ENCODE measurements at regions not wholly inside any gene's neighbourhood (a gene's known extent, or its start where the extent isn't known, plus 50 kb on each side); places are given as distances from the start of the nearest gene placed in this dataset.
A peak's percentile ranks its signal among the peaks of the same experiment; 100 is the strongest.

DNA sequence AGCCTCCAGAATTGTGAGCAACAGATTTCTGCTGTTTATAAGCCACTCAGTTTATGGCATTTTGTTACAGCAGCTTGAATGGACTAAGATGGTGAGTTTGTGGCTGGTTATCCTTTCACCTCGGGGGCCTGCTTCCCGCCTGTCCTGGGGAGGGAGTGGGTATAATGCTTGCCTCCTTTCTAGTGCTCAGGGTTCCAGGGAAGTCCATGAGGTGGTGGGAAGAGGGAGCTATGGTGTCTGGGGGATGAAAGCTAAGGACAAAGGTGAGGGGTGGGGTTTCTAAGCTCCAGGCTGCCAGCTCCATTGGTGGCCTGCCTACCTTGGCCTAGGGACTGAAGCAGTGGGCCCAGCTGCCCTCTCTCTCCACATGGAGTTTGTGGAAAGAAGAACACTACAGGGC, 50.2 kb upstream of the SDK2 start:
- no peak for DNase-seq

DNA sequence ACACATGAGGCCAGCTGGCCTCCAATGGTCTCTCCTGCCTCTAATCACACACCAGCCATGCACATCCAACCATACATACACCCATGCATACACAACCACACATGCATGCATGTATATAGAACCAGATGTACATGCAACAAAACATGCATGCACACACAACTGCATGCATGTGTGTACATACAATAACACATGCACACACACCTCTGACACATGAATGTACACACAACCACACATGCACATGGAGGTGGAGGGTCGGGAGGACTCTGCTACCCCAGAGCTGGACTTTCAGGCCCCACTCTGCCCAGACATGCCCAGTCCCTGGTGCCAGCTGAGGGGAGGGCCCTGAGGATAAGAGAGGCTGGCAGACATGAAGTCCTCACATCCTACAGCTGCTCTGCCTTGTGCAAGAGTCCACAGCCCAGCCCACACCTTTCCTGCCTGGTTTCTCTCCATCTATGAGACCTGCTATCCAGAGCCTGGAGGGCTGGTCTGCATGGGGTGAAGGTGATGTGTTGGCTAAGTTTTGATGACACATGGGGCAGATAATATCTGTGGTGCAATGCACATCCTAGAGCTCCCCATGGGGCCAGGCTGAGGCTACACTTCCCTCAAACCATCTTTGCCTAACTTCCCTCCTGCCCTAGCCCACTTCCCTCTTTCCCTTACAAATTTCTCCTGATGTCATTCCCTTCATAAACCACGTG, 50.9 kb upstream of the SDK2 start:
- peak in 1 of 3 experiments; percentile 12 for DNase-seq

DNA sequence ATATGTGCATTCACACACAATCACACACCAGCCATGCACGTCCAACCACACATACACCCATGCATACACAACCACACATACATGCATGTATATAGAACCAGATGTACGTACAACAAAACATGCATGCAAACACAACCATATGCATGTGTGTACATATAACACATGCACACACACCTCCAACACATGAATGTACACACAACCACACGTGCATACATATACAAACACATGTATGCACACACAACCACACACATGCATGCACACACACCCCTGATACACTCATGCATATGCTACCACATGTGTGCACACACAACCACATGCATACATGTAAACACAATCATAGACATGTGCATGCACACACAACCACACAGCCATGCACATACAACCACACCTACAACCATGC, 52.0 kb upstream of the SDK2 start:
- no peak for DNase-seq

DNA sequence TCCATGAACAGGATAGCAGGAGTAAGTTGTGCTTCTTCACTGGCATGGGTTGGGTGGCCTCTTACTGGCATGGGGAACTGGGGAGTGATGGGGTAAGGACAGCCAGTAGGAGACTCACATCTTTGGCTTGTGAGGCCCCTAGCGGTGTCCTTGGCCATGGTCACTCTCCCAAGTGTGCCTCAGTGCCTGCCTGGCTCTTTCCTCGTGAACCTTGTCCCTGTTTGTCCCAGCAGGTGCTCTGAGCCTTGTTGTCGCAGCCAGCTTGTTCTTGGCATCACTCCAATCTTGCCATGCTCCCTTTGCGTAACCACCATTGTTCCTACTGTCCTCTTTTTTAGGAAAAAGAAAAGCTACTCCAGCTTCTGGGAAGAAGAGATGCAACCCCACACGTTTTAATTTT, 53.6 kb upstream of the SDK2 start:
- peak; percentile 52 to 87 (median 68) for DNase-seq

DNA sequence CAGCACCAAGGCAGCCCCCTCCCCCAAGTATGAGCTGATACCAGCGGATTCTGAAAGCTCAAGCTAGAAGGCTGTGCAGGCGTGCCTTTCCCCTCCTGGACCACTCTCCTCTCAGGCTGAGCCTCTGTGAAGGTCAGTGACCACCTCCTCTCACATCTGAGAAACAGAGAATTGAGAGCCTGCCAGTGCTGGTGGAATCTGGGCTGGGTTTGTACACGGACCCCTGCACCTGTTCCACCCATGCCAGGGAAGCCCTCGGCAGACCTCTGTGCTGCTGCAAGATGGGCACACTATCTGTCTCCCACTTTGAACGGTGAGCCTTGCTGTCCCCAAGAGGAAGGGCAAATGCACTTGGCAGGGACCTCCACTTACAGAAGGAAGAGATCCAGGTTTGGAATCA, 54.7 kb upstream of the SDK2 start:
- DNase-seq: no peak

DNA sequence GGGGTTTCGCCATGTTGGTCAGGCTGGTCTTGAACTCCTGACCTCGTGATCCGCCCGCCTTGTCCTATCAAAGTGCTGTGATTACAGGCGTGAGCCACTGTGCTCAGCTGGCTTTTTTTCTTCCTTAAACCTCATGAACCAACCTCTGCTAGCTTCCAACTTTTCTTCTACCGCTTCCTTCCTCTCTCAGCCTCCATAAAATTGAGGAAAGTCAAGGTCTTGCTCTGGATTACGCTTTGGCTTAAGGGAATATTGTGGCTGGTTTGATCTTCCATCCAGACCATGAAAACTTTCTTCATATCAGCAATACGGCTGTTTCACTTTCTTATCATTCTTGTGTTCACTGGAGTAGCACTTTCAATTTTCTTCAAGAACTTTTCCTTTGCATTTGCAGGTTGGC, 57.5 kb upstream of the SDK2 start:
- DNase-seq: no peak

DNA sequence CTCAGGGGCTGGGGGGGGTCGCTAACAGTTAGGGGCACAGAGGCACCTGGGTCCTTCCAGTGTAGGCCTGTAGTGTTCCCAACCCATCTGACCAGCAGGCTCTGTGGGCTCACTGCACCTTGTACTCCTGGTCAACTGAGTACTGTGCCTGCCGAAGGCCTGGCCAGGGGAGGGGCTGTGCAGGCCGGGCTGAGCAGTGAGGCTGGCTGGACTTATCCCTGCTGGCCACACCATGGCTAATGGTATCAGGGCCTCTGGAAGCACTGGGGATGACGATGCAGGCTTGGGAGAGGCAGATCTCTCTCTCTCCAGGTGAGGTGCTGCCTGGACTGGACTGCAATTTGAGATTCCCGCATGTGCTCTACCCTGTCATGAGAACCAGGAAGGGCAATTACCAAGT, 58.9 kb upstream of the SDK2 start:
- DNase-seq: peak in 1 of 3 experiments; percentile 37

DNA sequence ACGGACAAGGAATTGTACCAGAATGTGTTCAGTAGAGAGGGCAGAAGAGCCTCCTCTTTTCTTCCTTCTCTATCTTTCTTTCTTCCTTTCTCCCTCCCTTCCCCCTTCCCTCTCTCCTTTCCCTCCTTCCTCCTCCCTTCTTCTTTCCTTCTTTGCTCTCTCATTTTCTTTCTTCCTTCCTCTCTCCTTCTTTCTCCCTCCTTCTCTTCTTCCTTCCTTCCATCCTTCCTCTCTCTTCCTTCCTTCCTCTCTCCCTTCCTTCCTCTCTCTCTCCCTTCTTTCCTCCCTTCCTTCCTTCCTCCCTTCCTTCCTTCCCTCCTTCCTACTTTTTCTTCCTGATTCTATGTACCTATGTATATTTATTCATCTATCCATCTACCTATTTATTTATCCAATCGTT, 59.7 kb upstream of the SDK2 start:
- no peak for DNase-seq

DNA sequence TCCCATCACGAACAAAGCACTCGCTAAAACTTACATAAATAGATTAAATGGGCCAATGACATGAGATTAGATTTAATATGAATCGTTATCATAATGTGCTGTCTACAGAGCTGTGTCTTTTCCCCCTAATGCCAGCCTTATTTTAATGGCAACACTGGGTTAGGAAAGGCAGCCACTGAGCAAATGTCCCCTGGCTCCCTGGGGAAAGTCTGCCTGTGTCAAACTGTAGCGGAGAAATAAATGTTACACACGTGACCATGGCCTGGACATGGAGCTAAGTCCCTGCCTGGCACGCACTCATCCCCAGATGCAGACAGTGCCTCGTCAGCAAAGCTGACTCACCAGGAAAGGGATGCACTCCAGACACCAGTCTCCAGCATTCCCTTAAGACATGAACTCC, 61.3 kb upstream of the SDK2 start:
- DNase-seq: peak in 2 of 3 experiments; percentile 47 to 89

DNA sequence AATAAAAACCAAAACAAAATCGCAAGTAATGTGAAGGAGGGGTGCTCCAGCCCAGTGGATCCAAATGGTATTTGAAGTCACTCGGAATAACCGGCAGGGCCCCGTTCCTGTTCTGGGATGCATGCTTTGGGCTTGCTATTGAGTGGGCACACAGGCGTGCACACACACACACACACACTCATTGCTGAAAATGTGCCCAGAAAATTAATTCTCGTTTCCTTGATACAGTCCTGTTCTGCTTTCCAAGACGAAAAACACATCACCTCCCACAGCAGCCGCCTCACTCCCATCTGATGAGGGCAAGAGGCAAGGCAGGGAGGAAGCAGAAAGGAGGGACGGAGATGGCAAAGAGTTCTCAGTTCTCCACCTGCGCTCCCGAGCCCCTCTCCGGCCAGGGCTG, 62.2 kb upstream of the SDK2 start:
- DNase-seq: no peak

DNA sequence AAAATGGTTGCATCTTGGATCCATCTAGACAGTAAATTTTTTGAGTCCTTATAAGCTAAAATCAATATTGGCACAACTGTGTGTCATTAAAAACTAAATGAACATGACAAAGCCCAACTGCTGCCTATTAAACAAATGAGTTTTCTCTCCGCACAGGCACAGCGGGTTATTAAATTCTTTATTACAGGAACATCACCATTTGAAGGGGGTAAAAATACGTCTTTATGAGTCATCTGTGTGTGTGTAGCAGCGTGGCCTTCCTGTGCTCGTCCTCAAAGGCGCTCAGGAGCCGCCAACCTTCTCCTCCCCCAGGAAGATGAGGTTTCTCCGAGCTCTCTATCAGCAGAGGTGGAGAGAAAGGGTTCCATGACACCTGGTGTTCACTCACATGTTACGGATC, 62.6 kb upstream of the SDK2 start:
- DNase-seq: peak in 2 of 3 experiments; percentile 50 to 84

DNA sequence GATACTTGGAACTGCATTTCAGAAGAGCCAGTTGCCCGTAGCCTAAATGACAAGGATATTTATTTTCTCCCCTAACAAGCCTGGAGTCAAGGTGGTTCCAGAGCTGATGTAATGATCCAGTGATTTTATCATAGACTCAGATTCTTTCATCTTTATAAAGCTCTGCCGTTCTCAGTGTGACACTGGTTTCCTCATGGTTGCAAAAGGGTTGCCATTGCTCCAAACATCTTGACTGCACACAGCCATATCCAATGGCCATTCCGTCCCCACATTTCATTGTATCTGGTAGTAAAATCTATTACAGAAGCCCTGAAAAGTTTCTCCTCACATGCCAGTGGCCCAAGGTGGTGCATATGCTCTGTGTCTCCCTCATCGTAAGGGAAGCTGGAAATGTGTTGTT, 63.1 kb upstream of the SDK2 start:
- DNase-seq: no peak

DNA sequence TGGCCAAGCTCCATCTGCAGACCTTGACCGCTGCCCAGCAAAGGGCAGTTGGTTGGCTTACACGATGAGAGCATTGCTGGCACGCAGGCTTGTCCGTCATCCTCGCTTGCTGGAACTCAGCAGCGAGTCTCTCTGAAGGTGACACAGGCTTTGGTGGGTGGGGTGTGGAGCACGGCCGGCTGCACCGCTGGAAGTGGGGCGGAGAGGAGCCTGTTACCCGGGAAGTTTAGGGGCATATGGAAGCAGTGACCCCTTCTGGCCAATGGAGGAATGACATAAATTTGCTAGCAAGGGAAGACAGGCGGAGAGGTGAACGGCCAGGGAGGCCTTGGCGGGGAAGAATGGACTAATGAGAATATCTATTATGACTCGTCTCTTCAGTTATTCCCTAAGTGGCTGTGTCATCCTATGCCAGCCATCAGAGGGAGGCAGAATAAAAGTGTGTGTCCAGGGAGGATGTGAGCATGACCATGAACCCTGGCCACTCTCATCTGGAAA, 65.9 kb upstream of the SDK2 start:
- DNase-seq: peak in 2 of 3 experiments; percentile 25 to 85

DNA sequence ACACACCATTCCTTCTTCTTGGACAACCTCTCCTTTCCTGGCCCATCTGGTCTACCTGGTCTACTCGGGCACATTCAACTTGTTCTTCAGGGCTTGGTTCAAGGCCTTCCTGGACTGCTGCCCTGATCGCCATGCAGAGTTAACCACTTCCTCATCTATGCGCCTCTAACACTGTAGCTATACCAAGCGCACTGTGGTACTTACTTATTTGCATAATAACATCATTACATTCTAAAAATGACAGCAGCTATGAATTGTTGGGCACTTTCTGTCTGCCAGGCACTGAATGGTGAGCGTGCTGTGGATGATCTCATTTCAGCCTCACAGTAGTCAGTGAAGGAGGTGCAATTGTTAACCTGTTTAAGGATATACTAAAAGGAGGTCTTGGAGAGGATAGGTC, 66.9 kb upstream of the SDK2 start:
- no peak for DNase-seq

DNA sequence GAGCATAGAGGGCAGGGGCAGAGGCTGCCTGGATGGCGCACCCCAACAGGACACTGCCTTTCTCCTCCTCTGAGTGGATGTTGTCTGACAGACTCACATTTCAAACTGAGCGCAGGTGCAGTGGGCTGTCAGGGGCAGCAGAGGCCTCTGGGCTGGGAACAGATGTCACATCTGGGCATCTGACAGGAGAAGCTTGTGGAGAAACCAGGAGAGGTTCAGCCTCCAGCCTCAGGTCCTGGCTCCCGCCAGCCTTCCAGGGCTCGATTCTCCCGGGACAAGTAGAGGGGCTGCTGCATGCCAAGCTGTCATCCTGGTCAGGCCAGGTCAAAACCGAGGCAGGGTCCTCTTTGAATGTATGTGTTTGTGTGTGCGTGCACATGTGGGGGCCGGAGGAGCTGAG, 67.7 kb upstream of the SDK2 start:
- DNase-seq: no peak

DNA sequence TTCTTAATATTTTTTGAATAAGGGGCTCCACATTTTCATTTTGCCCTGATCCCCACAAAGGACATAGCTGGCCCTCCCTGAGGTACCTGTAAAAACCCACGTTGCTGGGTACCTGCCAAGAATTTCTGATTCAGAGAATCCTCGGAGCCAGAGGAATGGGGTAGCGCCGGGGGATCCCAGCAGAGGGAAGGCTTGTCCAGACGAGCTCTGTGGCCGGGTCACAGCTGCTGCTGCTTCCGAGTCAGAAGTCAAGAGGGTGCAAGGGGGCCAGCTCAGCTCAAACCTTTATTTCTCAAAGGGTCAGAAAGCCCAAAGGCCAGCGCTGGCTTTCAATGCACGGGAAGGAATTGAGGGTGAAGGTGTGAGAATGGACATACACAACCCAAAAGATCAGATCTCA, 68.9 kb upstream of the SDK2 start:
- DNase-seq: peak in 1 of 3 experiments; percentile 10

DNA sequence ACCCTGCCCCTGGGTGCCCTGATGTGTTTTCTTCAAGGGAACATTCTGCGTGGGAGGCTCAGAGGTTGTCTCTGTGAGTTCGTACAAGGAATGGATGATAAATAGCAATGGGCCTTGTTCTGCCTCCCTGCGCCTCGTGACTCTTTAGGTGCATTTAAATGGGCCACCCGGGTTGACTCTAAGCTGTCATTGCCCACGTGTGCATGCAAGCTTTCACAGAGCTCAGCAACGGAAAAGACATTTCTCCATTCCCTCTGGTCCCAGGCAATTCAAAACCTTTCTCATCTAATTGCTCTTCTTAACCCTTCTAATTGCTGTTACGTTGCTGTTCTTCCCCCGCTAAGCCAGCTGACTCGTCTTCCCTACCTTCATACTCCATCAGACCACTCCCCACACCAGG, 71.5 kb upstream of the SDK2 start:
- no peak for DNase-seq

DNA sequence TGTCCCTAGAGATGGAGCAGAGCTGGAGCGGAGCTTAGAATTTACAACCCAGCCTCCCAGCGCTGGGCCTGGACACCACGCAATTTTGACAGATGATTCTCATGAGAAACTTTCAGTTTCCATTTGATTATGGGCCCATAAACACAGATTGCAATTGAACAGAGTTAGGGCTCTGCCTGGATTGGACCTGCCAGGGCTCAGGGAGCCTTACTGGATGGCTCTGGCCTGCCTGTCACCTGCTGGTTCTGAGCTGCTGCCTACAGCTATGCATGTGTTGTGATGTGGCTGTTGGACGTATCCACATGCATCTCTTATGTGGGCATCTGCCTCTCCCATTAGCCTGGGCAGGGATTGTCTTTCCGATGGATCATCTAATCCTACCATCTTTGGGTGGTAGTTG, 73.4 kb upstream of the SDK2 start:
- no peak for DNase-seq

DNA sequence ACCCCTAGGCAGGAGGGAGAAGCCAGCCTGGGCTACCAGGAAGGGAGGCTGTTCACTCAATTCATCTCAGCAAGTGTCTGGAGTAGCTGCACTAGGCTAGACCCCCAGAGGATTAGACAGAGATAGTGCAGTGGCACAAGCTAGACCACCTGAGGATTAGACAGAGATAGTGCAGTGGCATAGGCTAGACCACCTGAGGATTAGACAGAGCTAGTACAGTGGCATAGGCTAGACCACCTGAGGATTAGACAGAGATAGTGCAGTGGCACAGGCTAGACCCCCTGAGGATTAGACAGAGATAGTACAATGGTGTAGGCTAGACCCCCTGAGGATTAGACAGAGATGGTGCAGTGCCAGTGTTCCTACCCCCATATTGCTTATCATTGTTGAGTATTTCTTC, 74.1 kb upstream of the SDK2 start:
- no peak for DNase-seq

DNA sequence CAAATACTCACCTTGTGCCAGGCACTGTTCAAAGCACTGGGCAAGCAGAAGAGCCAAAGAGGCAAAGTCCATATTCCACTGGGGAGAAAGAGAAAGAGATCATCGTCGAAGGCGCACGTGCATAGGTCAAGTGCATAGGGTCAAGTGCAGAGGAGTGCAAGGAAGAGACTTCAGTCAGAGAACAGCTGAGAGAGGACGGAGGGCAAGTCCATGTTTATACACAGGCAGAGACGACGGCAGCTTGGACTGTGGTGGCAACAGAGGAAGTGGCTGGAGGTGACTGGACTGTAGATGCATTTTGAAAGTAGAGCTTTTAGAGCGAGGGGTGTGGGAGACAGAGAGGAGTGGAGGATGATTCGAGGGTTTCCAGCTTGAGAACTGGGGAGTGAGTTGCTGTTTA, 74.7 kb upstream of the SDK2 start:
- peak in 2 of 3 experiments; percentile 54 to 78 for DNase-seq

DNA sequence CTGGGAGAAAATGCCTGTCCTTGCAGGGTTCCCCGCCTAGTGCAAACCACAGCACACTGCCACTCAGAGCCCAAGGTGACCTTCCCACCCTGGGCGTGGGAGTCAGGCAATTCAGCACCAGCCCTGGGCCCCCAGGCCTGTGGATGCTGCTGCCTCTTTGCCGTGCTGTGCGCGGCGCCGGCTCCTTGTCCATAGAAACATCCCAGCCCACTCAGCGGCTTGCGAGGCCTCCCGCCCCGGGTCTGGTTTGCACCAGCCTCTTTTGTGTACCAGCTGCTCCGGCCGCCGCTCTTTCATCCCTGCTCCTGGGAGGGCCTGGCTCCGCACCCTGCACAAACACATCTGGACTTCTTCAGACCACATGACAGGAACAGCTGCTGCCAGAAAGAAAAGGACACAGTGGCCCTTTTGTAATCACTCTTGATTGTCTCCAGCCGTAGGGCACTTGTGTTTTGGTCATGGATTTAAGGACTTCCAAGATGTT, 75.4 kb upstream of the SDK2 start:
- DNase-seq: peak; percentile 45 to 82 (median 81)

DNA sequence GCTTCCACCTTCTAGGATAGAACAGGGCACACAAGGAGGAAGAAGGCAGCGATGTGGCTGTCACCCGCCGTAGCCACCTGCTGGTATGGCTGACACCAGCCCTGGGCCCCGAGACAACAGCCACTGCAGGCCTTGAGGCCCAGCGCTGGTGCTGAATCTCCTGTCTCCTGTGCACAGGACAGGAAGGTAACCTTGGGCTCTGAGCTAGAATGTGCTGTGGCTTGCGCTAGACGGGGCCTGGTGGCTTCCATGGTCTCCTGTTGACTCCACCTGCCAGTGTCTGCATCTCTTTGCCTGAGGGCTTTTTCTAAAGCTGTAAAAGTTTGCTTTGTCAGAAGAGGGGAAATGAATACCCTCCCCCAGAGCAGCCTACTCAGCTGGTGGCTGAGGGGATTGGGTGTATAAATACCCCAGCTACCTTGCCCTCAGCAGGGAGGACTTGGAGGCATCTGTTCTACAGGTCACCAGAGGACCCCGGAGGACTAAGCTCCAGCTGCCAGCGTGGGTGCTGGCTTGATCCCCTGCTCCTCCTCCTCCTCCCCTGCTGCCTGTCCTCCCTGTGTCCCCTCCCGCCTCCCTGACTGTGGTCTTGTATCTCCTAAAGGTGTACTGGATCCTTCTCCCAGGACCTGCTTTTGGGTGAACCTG, 76.1 kb upstream of the SDK2 start:
- DNase-seq: peak in 1 of 3 experiments; percentile 66

DNA sequence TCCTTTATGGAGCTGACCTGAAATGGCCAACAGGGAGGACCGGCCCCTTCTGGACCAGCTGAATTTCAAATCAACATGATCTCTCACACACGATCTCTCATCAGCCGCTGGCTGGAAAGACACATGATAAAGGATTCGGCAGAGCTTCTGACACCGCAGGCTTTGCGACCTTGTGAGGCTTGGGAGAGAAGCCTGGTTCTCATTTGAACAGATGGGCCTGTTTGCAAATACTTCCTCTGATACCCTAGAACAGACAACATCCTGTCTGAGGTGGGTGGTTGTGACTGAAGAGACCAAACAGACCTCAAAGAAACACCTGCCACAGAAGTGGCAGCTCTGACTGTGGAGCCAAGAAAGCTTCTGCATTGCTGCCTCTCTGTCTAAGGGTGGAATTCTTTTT, 77.9 kb upstream of the SDK2 start:
- DNase-seq: peak in 1 of 3 experiments; percentile 13

DNA sequence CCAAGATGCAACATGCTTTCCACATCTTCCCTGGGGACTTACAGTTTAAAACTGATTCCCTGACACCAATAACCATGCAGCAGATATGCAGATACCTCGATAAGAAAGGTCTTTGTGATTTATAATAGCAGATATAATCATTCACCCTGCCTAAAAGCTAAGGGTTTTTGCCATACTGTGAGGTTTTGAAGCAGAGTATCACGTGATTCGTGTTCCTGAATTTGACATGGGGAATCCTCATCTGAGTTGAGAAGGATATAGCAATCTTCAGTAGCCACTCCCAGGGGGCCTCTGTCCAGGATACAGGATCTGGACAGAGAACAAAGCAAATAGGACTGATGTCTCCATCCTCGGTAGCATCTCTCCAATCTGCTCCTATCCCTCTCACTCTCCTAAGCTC, 79.1 kb upstream of the SDK2 start:
- no peak for DNase-seq

DNA sequence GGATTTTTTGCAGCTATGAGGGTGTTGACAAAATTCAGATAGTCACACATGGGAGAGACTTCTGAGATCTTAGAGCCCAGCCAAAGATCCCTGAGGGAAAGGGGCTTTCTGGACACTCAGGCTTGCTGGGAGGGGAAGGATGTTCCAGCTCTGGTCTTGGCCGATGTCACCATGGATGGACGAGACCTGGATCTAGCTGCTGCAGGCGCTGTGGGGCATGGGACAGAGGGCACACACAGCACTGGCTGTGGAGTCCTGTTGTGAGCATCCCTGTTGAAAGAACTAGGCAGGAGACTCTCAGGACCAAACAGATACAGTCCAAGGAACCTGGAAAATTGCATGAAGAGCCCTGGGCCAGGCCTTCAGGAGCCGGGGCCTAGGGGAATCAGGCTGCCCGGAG, 80.1 kb upstream of the SDK2 start:
- DNase-seq: no peak
